GM18909 (cell line): ENCODE measurements at regions not wholly inside any gene's neighbourhood (a gene's known extent, or its start where the extent isn't known, plus 50 kb on each side); places are given as distances from the start of the nearest gene placed in this dataset.

Source experiments
- ATAC-seq: cut with Tn5 transposase; IDR thresholded peaks from one replicate; pipeline ENCODE4 v1.9.1; 2021; ENCODE audit warnings: mild to moderate bottlenecking; ENCODE audit not compliant: unreplicated experiment, poor library complexity

- no peak for ATAC-seq
Measured at GRCh38 chr18:30386624-30387023, 655.9 kb downstream of the DSC3 start.

DNA sequence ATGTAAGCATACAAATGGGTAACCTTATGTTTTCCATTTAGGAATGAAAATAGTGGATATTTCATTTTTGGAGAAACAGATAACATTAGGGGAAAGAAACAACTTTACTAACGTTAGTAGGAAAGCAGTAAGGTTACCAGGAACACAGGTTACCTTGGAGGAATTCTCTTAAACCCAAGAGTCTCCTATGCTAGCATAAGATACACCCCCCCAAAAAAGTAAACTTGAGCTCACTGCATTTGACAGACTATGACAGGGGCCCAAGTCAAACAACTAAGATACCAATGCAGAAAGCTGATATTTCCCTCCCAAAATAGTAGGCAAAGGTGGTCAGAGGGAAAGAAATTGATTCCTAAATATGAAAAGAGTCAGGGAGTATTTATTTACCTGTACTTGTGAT, 656.9 kb downstream of the DSC3 start:
- no peak for ATAC-seq

DNA sequence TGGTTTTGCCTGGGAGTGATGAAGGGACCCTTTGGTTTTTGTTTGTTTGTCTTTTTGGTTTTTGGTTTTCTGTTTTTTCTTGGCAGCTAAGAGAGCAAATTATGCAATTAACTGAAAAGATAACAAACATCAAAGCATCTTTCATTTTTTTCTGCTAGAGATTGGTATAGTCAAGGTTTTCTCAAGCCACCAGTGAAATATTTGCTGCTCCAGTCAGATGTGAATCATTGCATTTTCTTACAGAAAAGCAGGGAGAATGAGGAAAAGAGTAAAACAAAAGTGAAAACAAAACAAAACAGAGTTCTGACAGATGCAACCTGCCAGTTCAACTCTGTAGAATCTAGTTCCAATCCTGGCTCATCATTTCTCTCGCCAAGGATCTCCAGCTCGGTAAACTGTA, 660.7 kb downstream of the DSC3 start:
- no peak for ATAC-seq

DNA sequence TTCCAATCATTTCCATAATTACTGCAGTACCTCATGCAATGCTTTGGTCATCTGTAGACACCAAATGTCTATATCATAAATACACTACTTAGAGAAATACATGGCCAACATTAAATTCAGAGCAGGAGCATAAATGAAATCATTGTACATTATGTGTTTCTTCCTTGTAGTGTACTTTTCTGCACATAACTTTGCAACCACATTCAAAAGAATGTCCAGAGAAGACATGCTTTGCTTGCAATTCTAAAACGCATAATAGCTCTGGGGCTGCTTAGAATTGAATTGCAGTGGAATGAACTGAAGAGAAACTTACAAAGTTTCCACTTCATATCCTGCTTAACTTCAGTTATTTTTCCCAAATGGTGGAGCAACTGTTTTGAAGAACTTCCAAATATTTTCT, 664.4 kb downstream of the DSC3 start:
- ATAC-seq, result no peak

DNA sequence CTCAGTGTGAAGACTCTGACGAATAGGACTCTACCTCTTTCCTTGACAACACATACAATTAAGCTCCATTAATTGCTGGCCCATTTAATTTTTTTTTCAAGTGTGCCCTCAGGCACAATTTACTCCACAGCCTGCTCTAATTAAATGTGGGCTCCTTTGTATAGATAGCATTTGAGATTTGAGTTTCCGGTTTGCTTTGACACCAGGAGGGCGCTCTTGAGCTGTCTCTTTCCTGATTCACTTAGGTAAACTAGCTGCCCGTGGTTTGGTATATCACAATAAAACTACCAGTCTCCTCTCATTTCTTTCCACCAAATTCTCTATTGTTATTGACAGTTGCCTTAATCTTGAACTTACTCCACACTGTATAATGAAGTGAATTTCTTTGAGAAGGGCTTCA, 666.0 kb downstream of the DSC3 start:
- ATAC-seq, result no peak

GRCh38 chr18:30361864-30362540, 680.5 kb downstream of the DSC3 start:
- ATAC-seq, result no peak

DNA sequence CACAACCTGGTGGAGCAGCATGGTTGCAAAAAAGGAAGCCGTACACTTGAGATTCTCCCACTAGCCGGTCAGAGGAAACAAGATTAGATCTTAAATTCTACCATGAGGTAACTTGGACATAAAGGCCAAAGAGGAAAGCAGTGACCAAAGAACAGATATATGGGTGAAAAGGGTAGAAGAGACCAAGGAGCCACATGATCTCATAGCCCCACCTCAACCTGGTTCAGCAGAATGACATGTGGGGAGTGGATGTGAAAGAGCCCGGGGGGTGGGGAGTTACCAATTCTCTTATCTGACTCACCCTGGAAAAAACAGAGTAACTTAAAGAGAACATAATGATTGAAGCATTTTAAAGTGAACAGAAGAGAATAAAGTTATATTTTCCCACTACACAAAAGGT, 683.0 kb downstream of the DSC3 start:
- ATAC-seq, result no peak

GRCh38 chr18:30358555-30358954, 684.0 kb downstream of the DSC3 start:
- ATAC-seq, result no peak

DNA sequence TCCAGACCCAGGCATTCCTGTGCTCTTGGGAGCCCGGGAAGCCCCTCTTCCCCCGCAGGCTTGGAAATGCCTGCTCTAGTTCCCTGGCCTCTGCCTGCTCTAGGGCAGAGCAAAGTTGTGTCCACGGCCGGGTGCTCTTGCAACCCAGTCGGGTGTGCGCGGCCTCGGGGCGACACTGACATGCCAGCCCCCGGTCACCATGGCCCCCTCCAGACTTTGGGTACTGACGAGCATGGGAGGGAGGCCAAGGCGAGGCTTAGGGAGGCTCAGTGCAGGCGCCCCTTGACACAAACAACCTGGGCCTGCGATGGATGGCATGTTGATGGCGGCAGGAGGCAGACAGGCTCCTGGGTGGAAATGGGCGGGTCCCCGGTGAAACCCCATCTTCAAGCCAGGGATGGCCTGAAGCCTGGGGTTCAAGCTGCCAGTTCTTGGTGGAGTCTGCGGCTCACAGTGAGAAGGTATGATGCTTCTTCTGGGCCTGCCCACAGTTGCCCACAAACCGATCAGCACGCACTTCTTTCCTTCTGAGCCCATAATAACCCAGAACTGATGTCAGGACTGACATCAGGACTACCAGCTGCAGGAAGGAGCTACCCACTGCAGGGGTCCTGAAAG, 689.9 kb downstream of the DSC3 start:
- no peak for ATAC-seq

GRCh38 chr18:30350263-30350662, 692.3 kb downstream of the DSC3 start:
- no peak for ATAC-seq

GRCh38 chr18:30343090-30343489, 699.5 kb downstream of the DSC3 start:
- ATAC-seq, result no peak

DNA sequence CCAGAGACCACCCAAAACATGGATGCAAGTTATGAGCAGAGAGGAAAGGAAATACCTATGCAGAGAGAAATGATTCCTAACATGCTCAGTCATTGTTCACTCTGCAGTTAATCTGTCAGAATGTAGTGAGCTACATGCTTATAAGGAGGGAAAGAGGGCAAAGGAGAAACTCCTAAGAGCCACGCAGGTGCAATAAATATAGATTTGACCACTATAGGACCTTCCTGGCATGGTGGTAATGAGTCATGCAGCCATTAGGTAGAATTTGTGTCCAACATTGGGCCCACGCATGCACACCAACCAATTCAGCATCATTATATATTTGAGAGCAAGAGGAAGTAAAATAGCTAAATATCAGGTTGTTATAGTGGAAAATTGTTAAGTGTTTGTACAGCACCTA, 699.9 kb downstream of the DSC3 start:
- ATAC-seq, result no peak

- no peak for ATAC-seq
Measured at GRCh38 chr18:30334781-30335180, 707.8 kb downstream of the DSC3 start.

- no peak for ATAC-seq
Measured at GRCh38 chr18:30333310-30333709, 709.2 kb downstream of the DSC3 start.

DNA sequence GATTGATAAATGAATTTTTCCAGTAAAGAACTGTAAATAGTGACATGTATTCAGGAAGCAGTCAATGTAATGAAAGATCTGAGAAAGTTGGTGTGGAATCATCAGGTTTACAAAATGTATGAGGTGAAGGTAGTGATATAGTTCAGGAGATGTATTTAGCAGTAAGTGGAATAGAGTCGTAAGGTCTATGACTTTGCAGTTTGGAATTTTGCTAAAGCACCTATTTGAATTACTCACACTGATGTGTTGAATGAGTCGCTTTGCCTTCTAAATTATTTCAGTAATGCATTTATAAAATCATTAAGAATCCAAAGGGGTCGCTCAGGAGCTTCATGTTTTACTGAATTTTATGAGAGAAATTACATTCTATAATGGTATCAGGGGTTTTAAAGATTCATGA, 713.7 kb downstream of the DSC3 start:
- no peak for ATAC-seq

- no peak for ATAC-seq
Measured at GRCh38 chr18:30302181-30302580, 740.4 kb downstream of the DSC3 start.

- ATAC-seq, result no peak
Measured at GRCh38 chr18:30298769-30299168, 743.8 kb downstream of the DSC3 start.

GRCh38 chr18:30288662-30289414, 753.7 kb downstream of the DSC3 start:
- no peak for ATAC-seq

GRCh38 chr18:30280861-30281470, 761.6 kb downstream of the DSC3 start:
- ATAC-seq, result no peak

DNA sequence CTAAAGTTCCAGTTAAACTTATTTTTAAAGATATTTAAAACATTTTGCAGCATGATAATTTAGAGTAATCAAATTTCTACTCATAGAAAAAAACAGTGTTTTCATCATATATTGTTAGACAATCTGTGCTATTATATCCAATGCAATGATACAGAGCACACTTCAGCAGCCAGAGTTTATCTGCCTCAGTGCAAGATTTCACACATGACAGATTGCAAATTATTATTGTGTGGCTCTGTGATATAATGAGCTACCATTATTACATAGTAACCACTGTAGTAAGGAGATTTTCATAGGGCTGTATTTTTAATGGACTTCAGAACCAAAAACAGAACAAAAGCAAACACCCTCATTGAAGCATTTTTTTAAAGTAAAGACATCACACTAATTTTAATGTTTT, 762.4 kb downstream of the DSC3 start:
- no peak for ATAC-seq

GRCh38 chr18:30277676-30278075, 764.9 kb downstream of the DSC3 start:
- no peak for ATAC-seq
